OCI-LY1 (cell line): ENCODE measurements at regions not wholly inside any gene's neighbourhood (a gene's known extent, or its start where the extent isn't known, plus 50 kb on each side); places are given as distances from the start of the nearest gene placed in this dataset.

Experiments used
- H2AFZ ChIP-seq: fragments of 200-600 bp; sonication (generic), shearing (Covaris generic); 2 replicates; pipeline ENCODE4 v1.6.0; 2014; ENCODE audit warnings: antibody characterized with exemption, mild to moderate bottlenecking, low read length
- H3F3A ChIP-seq: fragments of 200-600 bp; sonication (generic), shearing (Covaris generic); 2 replicates; pipeline ENCODE4 v1.6.0; 2014; ENCODE audit warnings: mild to moderate bottlenecking, antibody characterized with exemption, low read length, moderate library complexity; ENCODE audit not compliant: insufficient read depth
- H3K27ac ChIP-seq: fragments of 200-600 bp; sonication (generic); 2 replicates; pipeline ENCODE4 v1.5.1; 2014; ENCODE audit warnings: low read length, mixed run types, mild to moderate bottlenecking, low read depth; ENCODE audit not compliant: poor library complexity, severe bottlenecking
- H3K27me3 ChIP-seq: fragments of 200-600 bp; sonication (generic); 2 replicates; pipeline ENCODE4 v1.6.0; 2014; ENCODE audit warnings: antibody characterized with exemption, mild to moderate bottlenecking, low read length, moderate library complexity; ENCODE audit not compliant: insufficient read depth
- H3K36me3 ChIP-seq: fragments of 200-600 bp; sonication (generic); 2 replicates; pipeline ENCODE4 v1.6.1; 2014; ENCODE audit warnings: mild to moderate bottlenecking, antibody characterized with exemption, low read length, moderate library complexity, mixed read lengths; ENCODE audit not compliant: insufficient read depth
- H3K4me1 ChIP-seq: fragments of 200-600 bp; sonication (generic); 2 replicates; pipeline ENCODE4 v1.5.1; 2014; ENCODE audit warnings: mild to moderate bottlenecking, low read length, moderate library complexity; ENCODE audit not compliant: insufficient read depth, severe bottlenecking
- H3K4me2 ChIP-seq: fragments of 200-600 bp; sonication (generic), shearing (Covaris generic); 2 replicates; pipeline ENCODE4 v1.6.1; 2014; ENCODE audit warnings: low read length
- H3K4me3 ChIP-seq: fragments of 200-600 bp; sonication (generic); 2 replicates; pipeline ENCODE4 v1.5.1; 2014; ENCODE audit warnings: low read length, low read depth, mild to moderate bottlenecking, mixed read lengths; ENCODE audit not compliant: poor library complexity, severe bottlenecking
- H3K79me2 ChIP-seq: fragments of 200-600 bp; shearing (Covaris generic); 2 replicates; pipeline ENCODE4 v1.6.1; 2016; ENCODE audit warnings: mixed run types, low read length, mixed read lengths; ENCODE audit not compliant: insufficient read depth
- H3K9ac ChIP-seq: fragments of 200-600 bp; sonication (generic), shearing (Covaris generic); 2 replicates; pipeline ENCODE4 v1.6.1; 2014; ENCODE audit warnings: mild to moderate bottlenecking, low read length, mixed read lengths
- H3K9me2 ChIP-seq: fragments of 200-600 bp; sonication (generic), shearing (Covaris generic); 2 replicates; pipeline ENCODE4 v1.6.1; 2014; ENCODE audit warnings: low read depth, mild to moderate bottlenecking, low read length, mixed read lengths
- H3K9me3 ChIP-seq: fragments of 200-600 bp; shearing (Covaris generic); 2 replicates; pipeline ENCODE4 v1.6.1; 2014; ENCODE audit warnings: low read length, mixed read lengths
- H4K20me1 ChIP-seq: fragments of 200-600 bp; sonication (generic), shearing (Covaris generic); 2 replicates; pipeline ENCODE4 v1.6.0; 2016; ENCODE audit warnings: mild to moderate bottlenecking, low read length; ENCODE audit not compliant: insufficient read depth
- EZH2 ChIP-seq: fragments of 200-600 bp; sonication (generic), shearing (Covaris generic); IDR thresholded peaks from 2 replicates; pipeline ENCODE4 v1.8.0; 2017; ENCODE audit warnings: borderline replicate concordance, mixed run types, mild to moderate bottlenecking, antibody characterized with exemption, low read length, moderate library complexity, mixed read lengths
- TF ChIP-seq, protein P1 (sequence below): fragments of 200-600 bp; sonication (generic), shearing (Covaris generic); IDR thresholded peaks from 2 replicates; pipeline ENCODE4 v1.5.1; 2017; ENCODE audit warnings: mild to moderate bottlenecking, antibody characterized with exemption, low read length, moderate library complexity, mixed read lengths

- H4K20me1 ChIP-seq = no peaks in the 10 kb centered on the region
- H3F3A ChIP-seq = no peaks in the 10 kb centered on the region
- H3K9me3 ChIP-seq = no peaks in the 10 kb centered on the region
- no peak overlapping the region for H3K4me2 ChIP-seq
- H2AFZ ChIP-seq = no peak overlapping the region
- no peak overlapping the region for H3K27ac ChIP-seq
- H3K27me3 ChIP-seq = no peaks in the 10 kb centered on the region
- H3K79me2 ChIP-seq = no peaks in the 10 kb centered on the region
- H3K9ac ChIP-seq = no peak overlapping the region
- no peaks in the 10 kb centered on the region for H3K4me1 ChIP-seq
- H3K4me3 ChIP-seq = no peak overlapping the region
- no peaks in the 10 kb centered on the region for H3K9me2 ChIP-seq
- TF ChIP-seq, protein P1, sequence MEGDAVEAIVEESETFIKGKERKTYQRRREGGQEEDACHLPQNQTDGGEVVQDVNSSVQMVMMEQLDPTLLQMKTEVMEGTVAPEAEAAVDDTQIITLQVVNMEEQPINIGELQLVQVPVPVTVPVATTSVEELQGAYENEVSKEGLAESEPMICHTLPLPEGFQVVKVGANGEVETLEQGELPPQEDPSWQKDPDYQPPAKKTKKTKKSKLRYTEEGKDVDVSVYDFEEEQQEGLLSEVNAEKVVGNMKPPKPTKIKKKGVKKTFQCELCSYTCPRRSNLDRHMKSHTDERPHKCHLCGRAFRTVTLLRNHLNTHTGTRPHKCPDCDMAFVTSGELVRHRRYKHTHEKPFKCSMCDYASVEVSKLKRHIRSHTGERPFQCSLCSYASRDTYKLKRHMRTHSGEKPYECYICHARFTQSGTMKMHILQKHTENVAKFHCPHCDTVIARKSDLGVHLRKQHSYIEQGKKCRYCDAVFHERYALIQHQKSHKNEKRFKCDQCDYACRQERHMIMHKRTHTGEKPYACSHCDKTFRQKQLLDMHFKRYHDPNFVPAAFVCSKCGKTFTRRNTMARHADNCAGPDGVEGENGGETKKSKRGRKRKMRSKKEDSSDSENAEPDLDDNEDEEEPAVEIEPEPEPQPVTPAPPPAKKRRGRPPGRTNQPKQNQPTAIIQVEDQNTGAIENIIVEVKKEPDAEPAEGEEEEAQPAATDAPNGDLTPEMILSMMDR = no peak
- no peak for TF ChIP-seq EZH2
- no peaks in the 10 kb centered on the region for H3K36me3 ChIP-seq
Observed at GRCh38 chr4:153093802-153094201, 110.4 kb upstream of the TRIM2 start.

DNA sequence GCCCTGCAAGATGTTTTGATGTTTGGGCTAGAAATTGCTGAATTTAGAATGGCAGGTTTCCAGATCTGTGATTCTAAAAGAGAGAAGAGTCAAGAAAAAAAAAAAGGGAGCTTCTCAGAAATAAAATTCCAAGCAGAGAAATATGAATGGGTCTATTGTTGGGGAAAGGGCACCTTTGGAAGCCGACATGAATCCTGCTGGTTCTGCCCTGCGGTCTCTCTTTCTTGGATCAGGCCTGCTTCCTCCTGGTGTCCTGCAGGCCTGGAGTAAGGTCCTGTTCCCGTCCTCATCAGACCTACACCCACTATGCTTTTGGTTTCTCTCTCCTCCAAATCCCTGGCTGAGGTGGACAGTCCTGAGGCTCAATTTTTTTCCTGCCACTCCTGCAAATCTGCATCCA, 109.8 kb upstream of the TRIM2 start:
- Histone ChIP-seq H4K20me1 (no peaks in the 10 kb centered on the region), H3K79me2 (no peaks in the 10 kb centered on the region), H3K9ac (no peak overlapping the region), H3K27ac (no peak overlapping the region), H3K27me3 (no peaks in the 10 kb centered on the region), H3K9me2 (no peaks in the 10 kb centered on the region), H3K4me3 (no peak overlapping the region), H3F3A (no peaks in the 10 kb centered on the region), H3K36me3 (no peaks in the 10 kb centered on the region), H3K4me1 (no peaks in the 10 kb centered on the region), H3K4me2 (no peak overlapping the region), H2AFZ (no peak overlapping the region), H3K9me3 (no peaks in the 10 kb centered on the region)
- TF ChIP-seq, protein P1 = no peak
- TF ChIP-seq EZH2 = no peak

- Histone ChIP-seq H3K9me2 (no peaks in the 10 kb centered on the region), H4K20me1 (no peaks in the 10 kb centered on the region), H3K4me3 (no peak overlapping the region), H3K9ac (no peak overlapping the region), H3F3A (no peaks in the 10 kb centered on the region), H3K36me3 (no peaks in the 10 kb centered on the region), H2AFZ (no peak overlapping the region), H3K9me3 (no peaks in the 10 kb centered on the region), H3K27ac (no peak overlapping the region), H3K4me1 (no peaks in the 10 kb centered on the region), H3K27me3 (no peaks in the 10 kb centered on the region), H3K79me2 (no peaks in the 10 kb centered on the region), H3K4me2 (no peak overlapping the region)
- TF ChIP-seq, protein P1 = no peak
- no peak for TF ChIP-seq EZH2
Observed at GRCh38 chr4:153095448-153096204, 108.6 kb upstream of the TRIM2 start.
